GM12878 (cell line): ENCODE measurements at regions not wholly inside any gene's neighbourhood (a gene's known extent, or its start where the extent isn't known, plus 50 kb on each side); places are given as distances from the start of the nearest gene placed in this dataset.

ENCODE experiments used
- ATAC-seq: fragments of 200-7000 bp; cut with Tn5 transposase; 3 replicates; pipeline ENCODE4 v1.9.1; 2020; ENCODE audit warnings: mild to moderate bottlenecking, moderate library complexity
- BruUV-seq: library from RNA; stranded (reverse); fragments of 400-500 nt; replicated peaks from 2 replicates; lab custom pipeline; 2021; lab: Mats Ljungman, UMichigan
- CTCF ChIA-PET: fragments of 300-600 bp; sonication (Branson Sonifier 250); formaldehyde crosslinking; extraction: SDS; loops from one replicate; lab custom pipeline; 2021; ENCODE audit warnings: inconsistent platforms; lab: Yijun Ruan, JAX
- POLR2A ChIA-PET: fragments of 350-600 bp; formaldehyde crosslinking; extraction: SDS; loops from one replicate; lab custom pipeline; 2021; ENCODE audit warnings: inconsistent platforms; lab: Charles Lee
- RAD21 ChIA-PET: fragments of 300-600 bp; sonication (Branson Sonifier 250); formaldehyde crosslinking; loops from one replicate; lab custom pipeline; 2023; ENCODE audit warnings: antibody characterized with exemption; ENCODE audit not compliant: unreplicated experiment; lab: Charles Lee
- SMC1A ChIA-PET: fragments of 300-600 bp; sonication (Branson Sonifier 250); formaldehyde crosslinking; loops from one replicate; lab custom pipeline; 2023; ENCODE audit not compliant: unreplicated experiment, uncharacterized antibody; lab: Charles Lee
- DNase-seq: peaks from one replicate; pipeline ENCODE4 v3.0.0-alpha.2; 2011; ENCODE audit warnings: low read depth, low spot score
- FAIRE-seq: peaks from 3 replicates; lab custom pipeline; 2011; peaks lifted over from hg19 to GRCh38; lab: Jason Lieb, UNC
- H2AFZ ChIP-seq: 2 replicates; pipeline ENCODE4 v1.6.0; 2011; ENCODE audit warnings: low read depth, low read length, control low read depth; ENCODE audit not compliant: control insufficient read depth
- H3K27ac ChIP-seq: 2 replicates; pipeline ENCODE4 v1.5.1; 2011; ENCODE audit warnings: control low read depth; ENCODE audit not compliant: control insufficient read depth, insufficient read depth
- H3K27me3 ChIP-seq, 2 experiments: replicated peaks in 1 of 2; 2 replicates each; pipeline versions ENCODE4 v1.6.0 to v1.6.1; 2011; ENCODE audit warnings: low read length in 1 of 2; ENCODE audit not compliant: control insufficient read depth in 2 of 2, insufficient read depth in 2 of 2
- H3K36me3 ChIP-seq, 2 experiments: 2 replicates each; pipeline ENCODE4 v1.5.1; 2011; ENCODE audit warnings: low read length in 1 of 2; ENCODE audit not compliant: control insufficient read depth in 2 of 2, insufficient read depth in 2 of 2
- H3K4me1 ChIP-seq: 2 replicates; pipeline ENCODE4 v1.6.1; 2011; ENCODE audit warnings: mild to moderate bottlenecking, low read length, moderate library complexity, mixed read lengths; ENCODE audit not compliant: control insufficient read depth, insufficient read depth
- H3K4me2 ChIP-seq: 2 replicates; pipeline ENCODE4 v1.6.0; 2011; ENCODE audit warnings: control low read depth; ENCODE audit not compliant: control insufficient read depth, insufficient read depth
- H3K4me3 ChIP-seq: fragments of 200-600 bp; sonication (generic); 2 replicates; pipeline ENCODE4 v1.5.1; 2016
- H3K79me2 ChIP-seq: 2 replicates; pipeline ENCODE4 v1.6.0; 2011; ENCODE audit warnings: low read length; ENCODE audit not compliant: control insufficient read depth, insufficient read depth
- H3K9ac ChIP-seq: 2 replicates; pipeline ENCODE4 v1.8.0; 2011; ENCODE audit warnings: low read length, control low read depth, mixed read lengths; ENCODE audit not compliant: control insufficient read depth, insufficient read depth
- H3K9me3 ChIP-seq: replicated peaks from 3 replicates; pipeline ENCODE4 v1.5.1; 2011; ENCODE audit warnings: mild to moderate bottlenecking, low read length; ENCODE audit not compliant: control insufficient read depth, insufficient read depth
- H4K20me1 ChIP-seq: 2 replicates; pipeline ENCODE4 v1.6.0; 2011; ENCODE audit not compliant: control insufficient read depth, insufficient read depth
- CEBPZ ChIP-seq: fragments of 150-350 bp; IDR thresholded peaks from 2 replicates; pipeline ENCODE4 v1.6.1; 2016; ENCODE audit warnings: low read depth, low read length
- ZBTB11 ChIP-seq: fragments of 450-650 bp; formaldehyde crosslinking; IDR thresholded peaks from 2 replicates; pipeline ENCODE4 v1.5.0; 2022; ENCODE audit warnings: mild to moderate bottlenecking, missing genetic modification characterization
- ZBTB4 ChIP-seq: fragments of 450-650 bp; formaldehyde crosslinking; IDR thresholded peaks from 2 replicates; pipeline ENCODE4 v1.4.0; 2022; ENCODE audit warnings: mild to moderate bottlenecking, moderate library complexity
- ZNF24 ChIP-seq: fragments of 450-650 bp; IDR thresholded peaks from 2 replicates; pipeline ENCODE4 v1.6.1; 2017; ENCODE audit warnings: antibody characterized with exemption, mild to moderate bottlenecking
- ZSCAN29 ChIP-seq: fragments of 450-650 bp; IDR thresholded peaks from 2 replicates; pipeline ENCODE4 v1.6.1; 2017; ENCODE audit warnings: mild to moderate bottlenecking, moderate library complexity
- WGBS: methylation state at CpG from one replicate; pipeline ENCODE4 v1.1.6; 2016; ENCODE audit warnings: low lambda C conversion rate; ENCODE audit not compliant: insufficient replicate concordance, insufficient coverage; ENCODE audit errors: missing lambda C conversion rate; 5-methylcytosine and 5-hydroxymethylcytosine counted together
- in situ Hi-C: fragments of 300-500 bp; cut with MboI; formaldehyde crosslinking; loops from 9 replicates; pipeline ENCODE4 v1.14.3; 2018; ENCODE audit warnings: mixed read lengths
- intact Hi-C: fragments of 100-400 bp; cut with micrococcal nuclease; formaldehyde crosslinking; loops from one replicate; pipeline ENCODE4 v1.14.2; 2022; ENCODE audit not compliant: unreplicated experiment

- FAIRE-seq (no peak), DNase-seq (no peak), ATAC-seq (no peak)
- Histone ChIP-seq H2AFZ (no peak overlapping the region), H4K20me1 (no peaks in the 10 kb centered on the region), H3K79me2 (no peaks in the 10 kb centered on the region), H3K4me1 (no peaks in the 10 kb centered on the region), H3K4me3 (no peak overlapping the region), H3K27me3 (no peaks in the 10 kb centered on the region; a peak in 1 of 4 replicates), H3K4me2 (no peak overlapping the region), H3K9me3 (no peaks in the 10 kb centered on the region), H3K36me3 (no peaks in the 10 kb centered on the region), H3K27ac (no peak overlapping the region), H3K9ac (no peak overlapping the region)
- SMC1A ChIA-PET, result no interaction called here
- POLR2A ChIA-PET, result no interaction called here
- RAD21 ChIA-PET, result no interaction called here
- WGBS, result 31% methylated on average over 5 of the region's 5 CpGs
- no peak for TF ChIP-seq ZSCAN29
- no peak for TF ChIP-seq ZBTB11 (CRISPR knock-in tag)
- no peak for TF ChIP-seq ZBTB4 (CRISPR knock-in tag)
- TF ChIP-seq CEBPZ, result no peak
- TF ChIP-seq ZNF24, result no peak
- in situ Hi-C loops, result no loop called here
- CTCF ChIA-PET, result no interaction called here
- BruUV-seq, result no TSS peak
- intact Hi-C loops, result no loop called here
These were observed 369.7 kb upstream of the NPVF start for GRCh38 chr7:25597946-25598345.
